ENCODE measurements at regions not wholly inside any gene's neighbourhood (a gene's known extent, or its start where the extent isn't known, plus 50 kb on each side); places are given as distances from the start of the nearest gene placed in this dataset.

- ATAC-seq (ENCODE audit: low FRiP score in 2 of 2) (no peak), DNase-seq (no peak)
- Histone ChIP-seq H3K4me1 (no peaks in the 10 kb centered on the region), H3K4me3 (no peak overlapping the region), H3K27ac (no peak overlapping the region), H3K9me3 (no peaks in the 10 kb centered on the region), H3K36me3 (no peaks in the 10 kb centered on the region), H3K27me3 (no peaks in the 10 kb centered on the region)
- TF ChIP-seq EP300 (IDR thresholded peaks at IDR 0.05), result no peak
- TF ChIP-seq POLR2AphosphoS5 (IDR thresholded peaks at IDR 0.05), result no peak
- 48 to 61% methylated on average over 2 of the region's 2 CpGs for WGBS, 2 donors
These were observed 390.4 kb downstream of the ZIC1 start for GRCh38 chr3:147799601-147800000.

- no peak for DNase-seq
- Histone ChIP-seq H3K4me1 (no peaks in the 10 kb centered on the region), H3K27ac (no peak overlapping the region), H3K36me3 (no peaks in the 10 kb centered on the region), H3K27me3 (no peaks in the 10 kb centered on the region), H3K9me3 (no peaks in the 10 kb centered on the region), H3K4me3 (no peak overlapping the region)
- no peak for TF ChIP-seq CTCF (IDR thresholded peaks at IDR 0.05)
- TF ChIP-seq POLR2AphosphoS5 (IDR thresholded peaks at IDR 0.05), result no peak
- TF ChIP-seq POLR2A (IDR thresholded peaks at IDR 0.05), result no peak
- no peak for TF ChIP-seq EP300 (IDR thresholded peaks at IDR 0.05)
- WGBS, 2 donors, result 89 to 95% methylated on average over 1 of the region's 1 CpG
- ATAC-seq (ENCODE audit: low FRiP score in 2 of 2), result no peak
These were observed 398.6 kb downstream of the ZIC1 start for GRCh38 chr3:147807776-147808175.

DNA sequence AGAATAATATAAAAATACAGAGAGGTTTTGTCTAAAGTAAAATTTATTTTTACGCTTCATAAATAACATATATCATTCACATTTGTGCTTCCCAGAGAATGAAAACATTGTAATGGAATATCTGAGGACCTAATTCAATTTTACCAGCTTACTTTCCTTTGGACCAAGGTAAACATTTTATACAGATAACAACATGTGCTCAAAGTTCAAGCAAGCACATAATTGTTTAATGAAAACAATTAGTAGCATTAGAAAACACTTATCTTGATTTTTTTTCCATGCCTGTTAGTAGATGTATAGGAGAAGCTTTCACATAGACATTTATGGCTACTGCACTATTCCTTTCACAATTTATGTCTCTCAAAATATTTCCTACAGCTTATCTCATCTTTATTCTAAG is 400.0 kb downstream of the ZIC1 start:
- Histone ChIP-seq H3K4me3 (no peak overlapping the region), H3K27me3 (no peaks in the 10 kb centered on the region), H3K9me3 (no peaks in the 10 kb centered on the region), H3K36me3 (no peaks in the 10 kb centered on the region), H3K27ac (no peak overlapping the region), H3K4me1 (no peaks in the 10 kb centered on the region)
- DNase-seq (no peak), ATAC-seq (ENCODE audit: low FRiP score in 2 of 2) (no peak)
- 90 to 97% methylated on average over 1 of the region's 1 CpG for WGBS, 2 donors
- TF ChIP-seq POLR2AphosphoS5 (IDR thresholded peaks at IDR 0.05) (no peak), CTCF (IDR thresholded peaks at IDR 0.05) (no peak), EP300 (IDR thresholded peaks at IDR 0.05) (no peak), POLR2A (IDR thresholded peaks at IDR 0.05) (no peak)

DNA sequence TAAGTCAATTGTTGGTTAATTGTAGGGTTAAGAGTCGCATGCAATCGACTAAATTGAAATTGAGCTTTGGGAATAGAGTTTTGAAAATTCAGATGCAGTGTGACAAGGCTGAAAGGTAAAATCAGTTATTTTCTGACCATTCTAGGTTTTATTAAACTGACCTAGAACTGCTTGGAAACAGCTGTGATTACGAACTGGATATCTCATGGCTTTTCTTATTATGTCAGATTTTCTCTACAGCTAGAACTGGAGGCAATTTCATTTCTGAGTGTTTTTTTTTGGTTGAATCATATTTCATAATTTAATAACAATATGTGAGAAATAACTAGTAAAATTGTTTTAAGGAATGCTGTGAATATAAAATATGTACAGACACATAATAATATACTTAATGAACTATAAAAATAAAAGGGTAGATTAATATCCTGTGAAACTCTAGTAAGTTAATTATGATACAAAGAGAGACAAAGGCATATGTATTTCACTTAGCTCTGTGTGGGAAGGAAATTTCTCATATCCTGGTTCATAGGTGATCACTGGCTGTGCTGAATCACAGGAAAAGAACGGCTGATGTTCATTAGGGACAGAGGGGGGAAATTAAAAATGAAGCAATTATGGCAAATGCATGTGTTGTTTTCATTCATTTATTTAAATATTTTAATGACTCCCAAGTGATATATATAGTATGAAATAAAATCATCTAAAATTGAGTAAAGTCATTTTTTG is 403.2 kb downstream of the ZIC1 start:
- Histone ChIP-seq H3K4me3 (no peak overlapping the region), H3K27ac (no peak overlapping the region), H3K36me3 (no peaks in the 10 kb centered on the region), H3K27me3 (no peaks in the 10 kb centered on the region), H3K4me1 (no peaks in the 10 kb centered on the region), H3K9me3 (no peaks in the 10 kb centered on the region)
- ATAC-seq (ENCODE audit: low FRiP score in 2 of 2) (no peak), DNase-seq (no peak)
- 82% methylated on average over 4 of the region's 4 CpGs for WGBS, 2 donors
- TF ChIP-seq POLR2AphosphoS5 (IDR thresholded peaks at IDR 0.05), result no peak
- TF ChIP-seq CTCF (IDR thresholded peaks at IDR 0.05), result no peak
- TF ChIP-seq POLR2A (IDR thresholded peaks at IDR 0.05), result no peak

DNA sequence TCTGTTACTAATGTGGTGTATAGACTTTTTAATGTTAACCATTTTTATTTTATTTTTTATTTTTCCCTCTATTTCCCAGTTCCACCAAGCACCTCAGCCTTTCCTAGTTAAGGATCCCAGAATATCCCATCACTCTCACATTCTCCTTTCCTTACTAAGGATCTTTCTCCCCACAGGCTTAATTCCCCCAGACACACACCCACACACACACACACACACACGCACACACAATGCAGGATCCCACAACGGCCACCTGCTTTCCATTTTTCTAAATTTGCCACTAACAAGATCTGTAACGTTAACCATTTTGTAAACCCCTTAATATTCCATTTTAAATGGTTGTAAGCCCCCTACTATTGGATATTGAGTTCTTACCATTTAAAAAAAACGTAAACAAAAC is 404.1 kb downstream of the ZIC1 start:
- ATAC-seq (ENCODE audit: low FRiP score in 2 of 2), result no peak
- Histone ChIP-seq H3K27ac (no peak overlapping the region), H3K4me3 (no peak overlapping the region), H3K4me1 (no peaks in the 10 kb centered on the region), H3K36me3 (no peaks in the 10 kb centered on the region), H3K27me3 (no peaks in the 10 kb centered on the region), H3K9me3 (no peaks in the 10 kb centered on the region)
- TF ChIP-seq CTCF (IDR thresholded peaks at IDR 0.05) (no peak), EP300 (IDR thresholded peaks at IDR 0.05) (no peak), POLR2A (IDR thresholded peaks at IDR 0.05) (no peak), POLR2AphosphoS5 (IDR thresholded peaks at IDR 0.05) (no peak)
- WGBS, 2 donors, result 67 to 74% methylated on average over 4 of the region's 4 CpGs
- DNase-seq, result no peak
